AG04449 (cell line): ENCODE measurements at regions not wholly inside any gene's neighbourhood (a gene's known extent, or its start where the extent isn't known, plus 50 kb on each side); places are given as distances from the start of the nearest gene placed in this dataset.

Experiments
- CTCF ChIA-PET: fragments of 350-600 bp; formaldehyde crosslinking; extraction: SDS; loops from one replicate; lab custom pipeline; 2021; ENCODE audit warnings: antibody characterized with exemption; lab: Yijun Ruan, JAX
- POLR2A ChIA-PET: fragments of 400-600, 350-600 bp; formaldehyde crosslinking; extraction: SDS; loops from one replicate; lab custom pipeline; 2020; ENCODE audit warnings: antibody characterized with exemption, inconsistent platforms; lab: Yijun Ruan, JAX
- DNase-seq: peaks from one replicate; pipeline ENCODE4 v3.0.0-alpha.2; 2010; ENCODE audit warnings: low read depth, low spot score
- H3K4me3 ChIP-seq: 2 replicates; pipeline ENCODE4 v1.5.1; 2011; ENCODE audit warnings: low read depth, mild to moderate bottlenecking, control low read depth, low read length
- CTCF ChIP-seq: IDR thresholded peaks from one replicate; pipeline ENCODE4 v1.5.1; 2011; ENCODE audit warnings: mild to moderate bottlenecking, moderate library complexity, low read length, control low read depth, inconsistent platforms; ENCODE audit not compliant: insufficient read depth; ENCODE audit errors: missing control alignments

GRCh38 chr20:58022711-58023110 lies 205.7 kb downstream of the ANKRD60 start:
- CTCF ChIA-PET = interaction anchor here (1.1 to 1.3 kb wide), 2 partner anchors 10 to 24 kb away, joined by 3 to 4 read pairs; no protein-coding TSS in a partner anchor
- no peak for TF ChIP-seq CTCF
- no peak for DNase-seq

GRCh38 chr20:58021481-58021880 lies 207.0 kb downstream of the ANKRD60 start:
- TF ChIP-seq CTCF = no peak
- CTCF ChIA-PET = no interaction called here
- no peak overlapping the region for H3K4me3 ChIP-seq
- DNase-seq = no peak
- POLR2A ChIA-PET = no interaction called here

More at GRCh38 chr20:58022711-58023110, 205.7 kb downstream of the ANKRD60 start:
- POLR2A ChIA-PET = no interaction called here
- H3K4me3 ChIP-seq = no peak overlapping the region

- H3K4me3 ChIP-seq = no peak overlapping the region
- CTCF ChIA-PET = no interaction called here
- no peak for DNase-seq
- POLR2A ChIA-PET = interaction anchor here (0.7 kb wide), 1 partner anchor 25 kb away, joined by 4 read pairs; no protein-coding TSS in a partner anchor
- no peak for TF ChIP-seq CTCF
Measured at GRCh38 chr20:58020656-58021454, 207.6 kb downstream of the ANKRD60 start.

GRCh38 chr20:58019850-58020625 lies 208.4 kb downstream of the ANKRD60 start:
- DNase-seq = no peak
- ChIA-PET CTCF (no interaction called here), POLR2A (no interaction called here)
- H3K4me3 ChIP-seq = no peak overlapping the region
- TF ChIP-seq CTCF = no peak

- ChIA-PET POLR2A (no interaction called here), CTCF (no interaction called here)
- H3K4me3 ChIP-seq = no peak overlapping the region
- no peak for TF ChIP-seq CTCF
- peak; percentile 4 for DNase-seq
Measured at GRCh38 chr20:58019027-58019849, 209.2 kb downstream of the ANKRD60 start.
